HEK293 (cell line): ENCODE measurements at regions not wholly inside any gene's neighbourhood (a gene's known extent, or its start where the extent isn't known, plus 50 kb on each side); places are given as distances from the start of the nearest gene placed in this dataset.

ENCODE experiments used
- RBAK ChIP-seq: fragments of 450-650 bp; formaldehyde crosslinking; IDR thresholded peaks from 2 replicates; pipeline ENCODE4 v1.5.1; 2016; ENCODE audit warnings: missing biosample characterization, missing genetic modification characterization
- SP2 ChIP-seq: fragments of 450-650 bp; formaldehyde crosslinking; IDR thresholded peaks from 2 replicates; pipeline ENCODE4 v1.5.1; 2016; ENCODE audit warnings: missing biosample characterization, missing genetic modification characterization
- ZFHX2 ChIP-seq: fragments of 450-650 bp; formaldehyde crosslinking; conservative IDR thresholded peaks from 2 replicates; pipeline ENCODE4 v1.5.1; 2016; ENCODE audit warnings: missing biosample characterization, missing genetic modification characterization
- ZNF16 ChIP-seq: fragments of 450-650 bp; formaldehyde crosslinking; IDR thresholded peaks from 2 replicates; pipeline ENCODE4 v1.5.1; 2016; ENCODE audit warnings: low read depth, missing biosample characterization, missing genetic modification characterization
- ZNF184 ChIP-seq: fragments of 450-650 bp; IDR thresholded peaks from 2 replicates; pipeline ENCODE4 v1.5.1; 2018; ENCODE audit warnings: missing biosample characterization, mild to moderate bottlenecking, missing genetic modification characterization
- ZNF211 ChIP-seq: fragments of 450-650 bp; formaldehyde crosslinking; IDR thresholded peaks from 2 replicates; pipeline ENCODE4 v1.5.1; 2016; ENCODE audit warnings: low read depth, missing biosample characterization, missing genetic modification characterization
- ZNF214 ChIP-seq: fragments of 450-650 bp; formaldehyde crosslinking; IDR thresholded peaks from 2 replicates; pipeline ENCODE4 v1.5.1; 2017; ENCODE audit warnings: missing biosample characterization, mild to moderate bottlenecking, missing genetic modification characterization, borderline replicate concordance
- ZNF350 ChIP-seq: fragments of 450-650 bp; formaldehyde crosslinking; IDR thresholded peaks from 2 replicates; pipeline ENCODE4 v1.5.0; 2017; ENCODE audit warnings: missing biosample characterization, mild to moderate bottlenecking, missing genetic modification characterization
- ZNF529 ChIP-seq: fragments of 450-650 bp; formaldehyde crosslinking; IDR thresholded peaks from 2 replicates; pipeline ENCODE4 v1.5.1; 2017; ENCODE audit warnings: missing genetic modification characterization, missing biosample characterization; ENCODE audit not compliant: insufficient replicate concordance
- ZNF561 ChIP-seq: fragments of 450-650 bp; IDR thresholded peaks from 2 replicates; pipeline ENCODE4 v1.5.1; 2018; ENCODE audit warnings: missing biosample characterization, missing genetic modification characterization, borderline replicate concordance
- ZNF571 ChIP-seq: fragments of 450-650 bp; formaldehyde crosslinking; IDR thresholded peaks from 2 replicates; pipeline ENCODE4 v1.5.0; 2017; ENCODE audit warnings: missing biosample characterization, missing genetic modification characterization
- ZNF624 ChIP-seq: fragments of 450-650 bp; formaldehyde crosslinking; IDR thresholded peaks from 2 replicates; pipeline ENCODE4 v1.5.1; 2017; ENCODE audit warnings: missing biosample characterization, missing genetic modification characterization
- ZNF660 ChIP-seq: fragments of 450-650 bp; IDR thresholded peaks from 2 replicates; pipeline ENCODE4 v1.5.1; 2018; ENCODE audit warnings: missing biosample characterization, mild to moderate bottlenecking, missing genetic modification characterization
- ZNF76 ChIP-seq: fragments of 450-650 bp; formaldehyde crosslinking; IDR thresholded peaks from 2 replicates; pipeline ENCODE4; 2016; ENCODE audit warnings: low read depth, missing biosample characterization, missing genetic modification characterization, borderline replicate concordance
- ZNF768 ChIP-seq: fragments of 450-650 bp; formaldehyde crosslinking; IDR thresholded peaks from 2 replicates; pipeline ENCODE4 v1.5.1; 2018; ENCODE audit warnings: missing biosample characterization, mild to moderate bottlenecking, missing genetic modification characterization
- ZNF830 ChIP-seq: fragments of 450-650 bp; IDR thresholded peaks from 2 replicates; pipeline ENCODE4 v1.5.0; 2018; ENCODE audit warnings: missing biosample characterization, missing genetic modification characterization, low read depth, mild to moderate bottlenecking, moderate library complexity
- ZSCAN30 ChIP-seq: fragments of 450-650 bp; IDR thresholded peaks from 2 replicates; pipeline ENCODE4 v1.5.1; 2018; ENCODE audit warnings: missing biosample characterization, mild to moderate bottlenecking, missing genetic modification characterization, moderate library complexity
- TF ChIP-seq, protein P1 (sequence below): fragments of 450-650 bp; formaldehyde crosslinking; IDR thresholded peaks from 2 replicates; pipeline ENCODE4 v1.5.1; 2016; ENCODE audit warnings: missing biosample characterization, missing genetic modification characterization
- TF ChIP-seq, protein P2 (sequence below): fragments of 450-650 bp; IDR thresholded peaks from 2 replicates; pipeline ENCODE4 v1.5.1; 2018; ENCODE audit warnings: missing biosample characterization, missing genetic modification characterization
- TF ChIP-seq, protein P3 (sequence below): fragments of 450-650 bp; formaldehyde crosslinking; IDR thresholded peaks from 2 replicates; pipeline ENCODE4 v1.5.1; 2017; ENCODE audit warnings: missing biosample characterization, missing genetic modification characterization
- TF ChIP-seq, protein P4 (sequence below): fragments of 450-650 bp; formaldehyde crosslinking; IDR thresholded peaks from 2 replicates; pipeline ENCODE4 v1.5.1; 2016; ENCODE audit warnings: missing biosample characterization, missing genetic modification characterization
- TF ChIP-seq, protein P5 (sequence below): fragments of 450-650 bp; formaldehyde crosslinking; IDR thresholded peaks from 2 replicates; pipeline ENCODE4 v1.5.1; 2017; ENCODE audit warnings: missing biosample characterization, missing genetic modification characterization
- TF ChIP-seq, protein P6 (sequence below): fragments of 450-650 bp; formaldehyde crosslinking; IDR thresholded peaks from 2 replicates; pipeline ENCODE4 v1.5.1; 2016; ENCODE audit warnings: missing biosample characterization, missing genetic modification characterization
- TF ChIP-seq, protein P7 (sequence below): fragments of 450-650 bp; formaldehyde crosslinking; IDR thresholded peaks from 2 replicates; pipeline ENCODE4 v1.5.1; 2016; ENCODE audit warnings: missing biosample characterization, missing genetic modification characterization, low read depth

DNA sequence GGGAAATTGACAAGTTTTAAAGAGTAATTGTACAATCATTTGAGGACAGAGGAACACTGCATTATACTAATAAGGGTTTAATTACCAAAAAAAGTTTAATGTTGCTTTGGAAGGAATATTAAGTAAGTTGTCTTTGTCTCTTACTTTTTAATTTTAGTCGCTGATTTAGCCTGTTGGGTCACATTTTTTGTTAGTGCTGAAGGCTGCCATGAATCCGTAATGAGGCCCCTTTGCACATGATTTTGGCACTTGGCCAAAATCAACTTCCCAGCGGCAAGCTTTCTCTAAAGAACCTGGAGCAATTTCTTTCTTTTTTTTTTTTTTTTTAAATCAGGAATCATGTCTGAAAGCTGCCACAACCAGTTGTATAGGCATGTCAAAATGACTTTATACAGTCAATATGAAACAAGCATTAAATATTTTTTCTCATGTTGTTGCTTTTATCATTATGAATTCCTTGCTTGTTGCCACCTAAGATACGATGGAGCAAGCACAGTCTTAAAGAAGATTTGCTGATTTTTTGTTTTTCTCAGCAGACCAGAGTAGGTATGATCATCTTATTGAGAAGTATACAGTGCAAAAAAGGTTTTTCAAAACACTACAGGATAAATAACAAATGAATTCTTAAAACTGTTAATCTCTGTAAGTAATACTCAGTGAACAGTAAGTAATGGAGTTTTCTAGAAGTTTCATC lies 690.4 kb downstream of the USP25 start (continued):
- TF ChIP-seq, protein P1, sequence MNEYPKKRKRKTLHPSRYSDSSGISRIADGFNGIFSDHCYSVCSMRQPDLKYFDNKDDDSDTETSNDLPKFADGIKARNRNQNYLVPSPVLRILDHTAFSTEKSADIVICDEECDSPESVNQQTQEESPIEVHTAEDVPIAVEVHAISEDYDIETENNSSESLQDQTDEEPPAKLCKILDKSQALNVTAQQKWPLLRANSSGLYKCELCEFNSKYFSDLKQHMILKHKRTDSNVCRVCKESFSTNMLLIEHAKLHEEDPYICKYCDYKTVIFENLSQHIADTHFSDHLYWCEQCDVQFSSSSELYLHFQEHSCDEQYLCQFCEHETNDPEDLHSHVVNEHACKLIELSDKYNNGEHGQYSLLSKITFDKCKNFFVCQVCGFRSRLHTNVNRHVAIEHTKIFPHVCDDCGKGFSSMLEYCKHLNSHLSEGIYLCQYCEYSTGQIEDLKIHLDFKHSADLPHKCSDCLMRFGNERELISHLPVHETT (tag by site-specific recombination), result 0 out of 2 replicates have a peak, but pooled peaks have one; percentile 14
- no peak for TF ChIP-seq ZNF214
- TF ChIP-seq, protein P2, sequence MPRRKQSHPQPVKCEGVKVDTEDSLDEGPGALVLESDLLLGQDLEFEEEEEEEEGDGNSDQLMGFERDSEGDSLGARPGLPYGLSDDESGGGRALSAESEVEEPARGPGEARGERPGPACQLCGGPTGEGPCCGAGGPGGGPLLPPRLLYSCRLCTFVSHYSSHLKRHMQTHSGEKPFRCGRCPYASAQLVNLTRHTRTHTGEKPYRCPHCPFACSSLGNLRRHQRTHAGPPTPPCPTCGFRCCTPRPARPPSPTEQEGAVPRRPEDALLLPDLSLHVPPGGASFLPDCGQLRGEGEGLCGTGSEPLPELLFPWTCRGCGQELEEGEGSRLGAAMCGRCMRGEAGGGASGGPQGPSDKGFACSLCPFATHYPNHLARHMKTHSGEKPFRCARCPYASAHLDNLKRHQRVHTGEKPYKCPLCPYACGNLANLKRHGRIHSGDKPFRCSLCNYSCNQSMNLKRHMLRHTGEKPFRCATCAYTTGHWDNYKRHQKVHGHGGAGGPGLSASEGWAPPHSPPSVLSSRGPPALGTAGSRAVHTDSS, result peak; percentile 47; the same call in 1 of the 2 replicates
- peak; percentile 80 for TF ChIP-seq ZNF350 (tag by site-specific recombination)
- TF ChIP-seq ZNF830 (tag by site-specific recombination), result peak; percentile 96
- TF ChIP-seq RBAK (tag by site-specific recombination), result no peak
- no peak for TF ChIP-seq ZNF16 (tag by site-specific recombination)
- 0 out of 2 replicates have a peak, but pooled peaks have one; percentile 52 for TF ChIP-seq ZSCAN30 (tag by site-specific recombination)
- 0 out of 2 replicates have a peak, but pooled peaks have one; percentile 70 for TF ChIP-seq ZNF571 (tag by site-specific recombination)
- TF ChIP-seq, protein P3, sequence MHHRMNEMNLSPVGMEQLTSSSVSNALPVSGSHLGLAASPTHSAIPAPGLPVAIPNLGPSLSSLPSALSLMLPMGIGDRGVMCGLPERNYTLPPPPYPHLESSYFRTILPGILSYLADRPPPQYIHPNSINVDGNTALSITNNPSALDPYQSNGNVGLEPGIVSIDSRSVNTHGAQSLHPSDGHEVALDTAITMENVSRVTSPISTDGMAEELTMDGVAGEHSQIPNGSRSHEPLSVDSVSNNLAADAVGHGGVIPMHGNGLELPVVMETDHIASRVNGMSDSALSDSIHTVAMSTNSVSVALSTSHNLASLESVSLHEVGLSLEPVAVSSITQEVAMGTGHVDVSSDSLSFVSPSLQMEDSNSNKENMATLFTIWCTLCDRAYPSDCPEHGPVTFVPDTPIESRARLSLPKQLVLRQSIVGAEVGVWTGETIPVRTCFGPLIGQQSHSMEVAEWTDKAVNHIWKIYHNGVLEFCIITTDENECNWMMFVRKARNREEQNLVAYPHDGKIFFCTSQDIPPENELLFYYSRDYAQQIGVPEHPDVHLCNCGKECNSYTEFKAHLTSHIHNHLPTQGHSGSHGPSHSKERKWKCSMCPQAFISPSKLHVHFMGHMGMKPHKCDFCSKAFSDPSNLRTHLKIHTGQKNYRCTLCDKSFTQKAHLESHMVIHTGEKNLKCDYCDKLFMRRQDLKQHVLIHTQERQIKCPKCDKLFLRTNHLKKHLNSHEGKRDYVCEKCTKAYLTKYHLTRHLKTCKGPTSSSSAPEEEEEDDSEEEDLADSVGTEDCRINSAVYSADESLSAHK, result peak; percentile 34; the same call in 1 of the 2 replicates
- TF ChIP-seq, protein P4, sequence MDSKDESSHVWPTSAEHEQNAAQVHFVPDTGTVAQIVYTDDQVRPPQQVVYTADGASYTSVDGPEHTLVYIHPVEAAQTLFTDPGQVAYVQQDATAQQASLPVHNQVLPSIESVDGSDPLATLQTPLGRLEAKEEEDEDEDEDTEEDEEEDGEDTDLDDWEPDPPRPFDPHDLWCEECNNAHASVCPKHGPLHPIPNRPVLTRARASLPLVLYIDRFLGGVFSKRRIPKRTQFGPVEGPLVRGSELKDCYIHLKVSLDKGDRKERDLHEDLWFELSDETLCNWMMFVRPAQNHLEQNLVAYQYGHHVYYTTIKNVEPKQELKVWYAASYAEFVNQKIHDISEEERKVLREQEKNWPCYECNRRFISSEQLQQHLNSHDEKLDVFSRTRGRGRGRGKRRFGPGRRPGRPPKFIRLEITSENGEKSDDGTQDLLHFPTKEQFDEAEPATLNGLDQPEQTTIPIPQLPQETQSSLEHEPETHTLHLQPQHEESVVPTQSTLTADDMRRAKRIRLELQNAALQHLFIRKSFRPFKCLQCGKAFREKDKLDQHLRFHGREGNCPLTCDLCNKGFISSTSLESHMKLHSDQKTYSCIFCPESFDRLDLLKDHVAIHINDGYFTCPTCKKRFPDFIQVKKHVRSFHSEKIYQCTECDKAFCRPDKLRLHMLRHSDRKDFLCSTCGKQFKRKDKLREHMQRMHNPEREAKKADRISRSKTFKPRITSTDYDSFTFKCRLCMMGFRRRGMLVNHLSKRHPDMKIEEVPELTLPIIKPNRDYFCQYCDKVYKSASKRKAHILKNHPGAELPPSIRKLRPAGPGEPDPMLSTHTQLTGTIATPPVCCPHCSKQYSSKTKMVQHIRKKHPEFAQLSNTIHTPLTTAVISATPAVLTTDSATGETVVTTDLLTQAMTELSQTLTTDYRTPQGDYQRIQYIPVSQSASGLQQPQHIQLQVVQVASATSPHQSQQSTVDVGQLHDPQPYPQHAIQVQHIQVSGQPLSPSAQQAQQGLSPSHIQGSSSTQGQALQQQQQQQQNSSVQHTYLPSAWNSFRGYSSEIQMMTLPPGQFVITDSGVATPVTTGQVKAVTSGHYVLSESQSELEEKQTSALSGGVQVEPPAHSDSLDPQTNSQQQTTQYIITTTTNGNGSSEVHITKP (tag by site-specific recombination), result 0 out of 2 replicates have a peak, but pooled peaks have one; percentile 20
- TF ChIP-seq, protein P5, sequence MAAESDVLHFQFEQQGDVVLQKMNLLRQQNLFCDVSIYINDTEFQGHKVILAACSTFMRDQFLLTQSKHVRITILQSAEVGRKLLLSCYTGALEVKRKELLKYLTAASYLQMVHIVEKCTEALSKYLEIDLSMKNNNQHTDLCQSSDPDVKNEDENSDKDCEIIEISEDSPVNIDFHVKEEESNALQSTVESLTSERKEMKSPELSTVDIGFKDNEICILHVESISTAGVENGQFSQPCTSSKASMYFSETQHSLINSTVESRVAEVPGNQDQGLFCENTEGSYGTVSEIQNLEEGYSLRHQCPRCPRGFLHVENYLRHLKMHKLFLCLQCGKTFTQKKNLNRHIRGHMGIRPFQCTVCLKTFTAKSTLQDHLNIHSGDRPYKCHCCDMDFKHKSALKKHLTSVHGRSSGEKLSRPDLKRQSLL (tag by site-specific recombination), result peak; percentile 37; the same call in 1 of the 2 replicates
- TF ChIP-seq ZNF529 (tag by site-specific recombination), result peak; percentile 70
- TF ChIP-seq ZNF768 (tag by site-specific recombination), result no peak
- no peak for TF ChIP-seq ZFHX2 (tag by site-specific recombination)
- no peak for TF ChIP-seq ZNF211 (tag by site-specific recombination)
- TF ChIP-seq, protein P6, sequence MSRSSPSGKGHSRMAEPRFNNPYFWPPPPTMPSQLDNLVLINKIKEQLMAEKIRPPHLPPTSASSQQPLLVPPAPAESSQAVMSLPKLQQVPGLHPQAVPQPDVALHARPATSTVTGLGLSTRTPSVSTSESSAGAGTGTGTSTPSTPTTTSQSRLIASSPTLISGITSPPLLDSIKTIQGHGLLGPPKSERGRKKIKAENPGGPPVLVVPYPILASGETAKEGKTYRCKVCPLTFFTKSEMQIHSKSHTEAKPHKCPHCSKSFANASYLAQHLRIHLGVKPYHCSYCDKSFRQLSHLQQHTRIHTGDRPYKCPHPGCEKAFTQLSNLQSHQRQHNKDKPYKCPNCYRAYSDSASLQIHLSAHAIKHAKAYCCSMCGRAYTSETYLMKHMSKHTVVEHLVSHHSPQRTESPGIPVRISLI (tag by site-specific recombination), result 0 out of 2 replicates have a peak, but pooled peaks have one; percentile 21
- peak; percentile 97 for TF ChIP-seq ZNF184 (tag by site-specific recombination)
- TF ChIP-seq, protein P7, sequence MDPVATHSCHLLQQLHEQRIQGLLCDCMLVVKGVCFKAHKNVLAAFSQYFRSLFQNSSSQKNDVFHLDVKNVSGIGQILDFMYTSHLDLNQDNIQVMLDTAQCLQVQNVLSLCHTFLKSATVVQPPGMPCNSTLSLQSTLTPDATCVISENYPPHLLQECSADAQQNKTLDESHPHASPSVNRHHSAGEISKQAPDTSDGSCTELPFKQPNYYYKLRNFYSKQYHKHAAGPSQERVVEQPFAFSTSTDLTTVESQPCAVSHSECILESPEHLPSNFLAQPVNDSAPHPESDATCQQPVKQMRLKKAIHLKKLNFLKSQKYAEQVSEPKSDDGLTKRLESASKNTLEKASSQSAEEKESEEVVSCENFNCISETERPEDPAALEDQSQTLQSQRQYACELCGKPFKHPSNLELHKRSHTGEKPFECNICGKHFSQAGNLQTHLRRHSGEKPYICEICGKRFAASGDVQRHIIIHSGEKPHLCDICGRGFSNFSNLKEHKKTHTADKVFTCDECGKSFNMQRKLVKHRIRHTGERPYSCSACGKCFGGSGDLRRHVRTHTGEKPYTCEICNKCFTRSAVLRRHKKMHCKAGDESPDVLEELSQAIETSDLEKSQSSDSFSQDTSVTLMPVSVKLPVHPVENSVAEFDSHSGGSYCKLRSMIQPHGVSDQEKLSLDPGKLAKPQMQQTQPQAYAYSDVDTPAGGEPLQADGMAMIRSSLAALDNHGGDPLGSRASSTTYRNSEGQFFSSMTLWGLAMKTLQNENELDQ (tag by site-specific recombination), result peak; percentile 84
- TF ChIP-seq ZNF660, result peak; percentile 99
- peak; percentile 74 for TF ChIP-seq ZNF561 (tag by site-specific recombination)
- no peak for TF ChIP-seq SP2 (tag by site-specific recombination)
- peak; percentile 81; the same call in 1 of the 2 replicates for TF ChIP-seq ZNF624 (tag by site-specific recombination)
- TF ChIP-seq ZNF76, result 0 out of 2 replicates have a peak, but pooled peaks have one; percentile 25
